ENCODE measurements at regions not wholly inside any gene's neighbourhood (a gene's known extent, or its start where the extent isn't known, plus 50 kb on each side); places are given as distances from the start of the nearest gene placed in this dataset.
"Not testable (repeated sequence)": the region's sequence is repeated elsewhere in the genome, so short reads cannot be mapped to it uniquely, and the experiment has no call there.

GRCh38 chr2:126989064-126989463 lies 90.4 kb downstream of the TEX51 start:
- not testable (repeated sequence) for H3K4me3 ChIP-seq (ENCODE audit: low read length in 2 of 2); H3K9ac ChIP-seq (ENCODE audit: low read depth in 1 of 2, low read length in 2 of 2); H3K27me3 ChIP-seq (ENCODE audit: control insufficient read depth in 2 of 2, insufficient read depth in 2 of 2, low read length in 2 of 2); H3K4me1 ChIP-seq (ENCODE audit: control insufficient read depth in 2 of 2, insufficient read depth in 2 of 2, low read length in 2 of 2); H3K36me3 ChIP-seq (ENCODE audit: control insufficient read depth in 2 of 2, insufficient read depth in 2 of 2, low read length in 2 of 2); H3K9me3 ChIP-seq (ENCODE audit: control insufficient read depth in 2 of 2, low read length in 2 of 2); H3K27ac ChIP-seq (ENCODE audit: low read depth in 2 of 2, low read length in 2 of 2)

GRCh38 chr2:126990200-126990599 lies 91.5 kb downstream of the TEX51 start:
- no peak overlapping the region for H3K27ac ChIP-seq (ENCODE audit: low read depth in 2 of 2, low read length in 2 of 2)
- H3K9me3 ChIP-seq (ENCODE audit: control insufficient read depth in 2 of 2, low read length in 2 of 2) = no peaks in the 10 kb centered on the region
- no peaks in the 10 kb centered on the region for H3K4me1 ChIP-seq (ENCODE audit: control insufficient read depth in 2 of 2, insufficient read depth in 2 of 2, low read length in 2 of 2)
- H3K4me3 ChIP-seq (ENCODE audit: low read length in 2 of 2) = no peak overlapping the region
- no peaks in the 10 kb centered on the region for H3K36me3 ChIP-seq (ENCODE audit: control insufficient read depth in 2 of 2, insufficient read depth in 2 of 2, low read length in 2 of 2)
- H3K27me3 ChIP-seq (ENCODE audit: control insufficient read depth in 2 of 2, insufficient read depth in 2 of 2, low read length in 2 of 2) = no peaks in the 10 kb centered on the region
- H3K9ac ChIP-seq (ENCODE audit: low read depth in 1 of 2, low read length in 2 of 2) = no peak overlapping the region

- H3K4me3 ChIP-seq (ENCODE audit: low read length in 2 of 2) = no peak overlapping the region
- no peaks in the 10 kb centered on the region for H3K9me3 ChIP-seq (ENCODE audit: control insufficient read depth in 2 of 2, low read length in 2 of 2)
- H3K27me3 ChIP-seq (ENCODE audit: control insufficient read depth in 2 of 2, insufficient read depth in 2 of 2, low read length in 2 of 2) = no peaks in the 10 kb centered on the region
- H3K27ac ChIP-seq (ENCODE audit: low read depth in 2 of 2, low read length in 2 of 2) = no peak overlapping the region
- no peak overlapping the region for H3K9ac ChIP-seq (ENCODE audit: low read depth in 1 of 2, low read length in 2 of 2)
- no peaks in the 10 kb centered on the region for H3K4me1 ChIP-seq (ENCODE audit: control insufficient read depth in 2 of 2, insufficient read depth in 2 of 2, low read length in 2 of 2)
- no peaks in the 10 kb centered on the region for H3K36me3 ChIP-seq (ENCODE audit: control insufficient read depth in 2 of 2, insufficient read depth in 2 of 2, low read length in 2 of 2)
These were observed 92.2 kb downstream of the TEX51 start for GRCh38 chr2:126990605-126991532.

- H3K27me3 ChIP-seq (ENCODE audit: control insufficient read depth in 2 of 2, insufficient read depth in 2 of 2, low read length in 2 of 2) = no peaks in the 10 kb centered on the region
- no peaks in the 10 kb centered on the region for H3K36me3 ChIP-seq (ENCODE audit: control insufficient read depth in 2 of 2, insufficient read depth in 2 of 2, low read length in 2 of 2)
- H3K9me3 ChIP-seq (ENCODE audit: control insufficient read depth in 2 of 2, low read length in 2 of 2) = no peaks in the 10 kb centered on the region
- H3K4me3 ChIP-seq (ENCODE audit: low read length in 2 of 2) = no peak overlapping the region
- H3K4me1 ChIP-seq (ENCODE audit: control insufficient read depth in 2 of 2, insufficient read depth in 2 of 2, low read length in 2 of 2) = peaks cover 3 to 7% of the 10 kb centered on the region in 2 donors
- no peak overlapping the region for H3K9ac ChIP-seq (ENCODE audit: low read depth in 1 of 2, low read length in 2 of 2)
- H3K27ac ChIP-seq (ENCODE audit: low read depth in 2 of 2, low read length in 2 of 2) = no peak overlapping the region
These were observed 95.7 kb downstream of the TEX51 start for GRCh38 chr2:126994340-126994777.

DNA sequence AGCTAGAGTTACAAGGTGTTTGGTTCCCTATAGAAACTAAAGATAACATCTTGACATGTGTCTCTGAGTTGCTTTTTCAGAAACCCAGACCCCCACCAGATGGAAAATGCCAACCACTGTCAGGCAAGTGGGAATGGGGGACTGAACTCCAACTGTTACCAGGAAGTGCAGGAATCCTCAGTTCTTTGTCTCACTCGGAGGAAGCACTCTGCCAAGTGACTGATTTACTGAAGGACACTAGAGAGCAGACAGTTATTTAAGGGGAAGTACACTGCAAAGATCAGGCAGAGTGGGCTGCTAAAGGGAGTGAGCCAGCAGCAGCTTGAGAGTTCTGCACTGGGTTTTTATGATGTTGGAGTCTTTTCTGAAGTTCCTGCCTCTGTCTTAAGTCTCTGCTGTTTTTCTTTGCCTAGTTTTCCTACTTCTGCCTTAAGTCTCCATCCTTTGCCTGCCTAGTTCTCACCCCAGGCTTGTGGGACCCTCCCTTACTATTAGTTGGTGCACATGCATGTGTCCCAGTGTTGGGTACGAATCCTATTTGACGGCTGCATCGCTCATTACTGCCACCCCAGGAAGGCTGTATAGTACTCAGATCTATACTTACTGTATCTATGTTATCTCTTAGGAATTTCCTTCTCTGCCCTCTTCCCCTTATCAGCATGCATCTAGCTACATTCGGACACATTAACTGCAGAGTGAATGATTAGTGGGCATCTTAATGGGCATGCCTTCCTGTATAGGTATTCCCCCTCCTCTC lies 97.1 kb downstream of the TEX51 start:
- Histone ChIP-seq H3K27ac (ENCODE audit: low read depth in 2 of 2, low read length in 2 of 2) (peak overlapping the region in 1 of 2 donors; percentile 36), H3K36me3 (ENCODE audit: control insufficient read depth in 2 of 2, insufficient read depth in 2 of 2, low read length in 2 of 2) (no peaks in the 10 kb centered on the region)

DNA sequence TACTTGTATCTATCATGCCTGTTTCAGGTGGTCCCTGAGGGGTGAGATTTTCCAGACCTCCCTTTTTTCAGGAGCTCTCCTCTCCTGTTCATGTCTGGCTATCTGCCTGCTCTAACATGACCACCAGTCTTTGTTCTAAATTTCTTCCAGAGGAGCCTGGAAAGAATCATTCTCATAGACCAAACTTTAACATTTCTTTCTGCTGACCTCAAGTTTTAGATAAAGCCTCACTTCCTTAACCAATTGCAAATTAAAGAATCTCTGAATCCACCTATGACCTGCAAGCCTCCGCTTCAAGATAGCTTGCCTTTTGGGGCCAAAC lies 97.6 kb downstream of the TEX51 start:
- Histone ChIP-seq H3K4me3 (ENCODE audit: low read length in 2 of 2) (no peak overlapping the region), H3K4me1 (ENCODE audit: control insufficient read depth in 2 of 2, insufficient read depth in 2 of 2, low read length in 2 of 2) (peaks cover 3 to 7% of the 10 kb centered on the region in 2 donors), H3K9ac (ENCODE audit: low read depth in 1 of 2, low read length in 2 of 2) (no peak overlapping the region), H3K27me3 (ENCODE audit: control insufficient read depth in 2 of 2, insufficient read depth in 2 of 2, low read length in 2 of 2) (no peaks in the 10 kb centered on the region), H3K9me3 (ENCODE audit: control insufficient read depth in 2 of 2, low read length in 2 of 2) (no peaks in the 10 kb centered on the region), H3K27ac (ENCODE audit: low read depth in 2 of 2, low read length in 2 of 2) (peak overlapping the region; percentile 36 to 43), H3K36me3 (ENCODE audit: control insufficient read depth in 2 of 2, insufficient read depth in 2 of 2, low read length in 2 of 2) (no peaks in the 10 kb centered on the region)

More for the DNA sequence above, 97.1 kb downstream of the TEX51 start:
- Histone ChIP-seq H3K4me1 (ENCODE audit: control insufficient read depth in 2 of 2, insufficient read depth in 2 of 2, low read length in 2 of 2) (peaks cover 3 to 7% of the 10 kb centered on the region in 2 donors), H3K9me3 (ENCODE audit: control insufficient read depth in 2 of 2, low read length in 2 of 2) (no peaks in the 10 kb centered on the region), H3K4me3 (ENCODE audit: low read length in 2 of 2) (no peak overlapping the region), H3K9ac (ENCODE audit: low read depth in 1 of 2, low read length in 2 of 2) (no peak overlapping the region), H3K27me3 (ENCODE audit: control insufficient read depth in 2 of 2, insufficient read depth in 2 of 2, low read length in 2 of 2) (no peaks in the 10 kb centered on the region)

Data from mucosa of rectum (tissue), 2 donors.